SU-DHL-6 (cell line): ENCODE measurements at regions not wholly inside any gene's neighbourhood (a gene's known extent, or its start where the extent isn't known, plus 50 kb on each side); places are given as distances from the start of the nearest gene placed in this dataset.

Source experiments
- H2AFZ ChIP-seq: fragments of 200-600 bp; sonication (generic); 2 replicates; pipeline ENCODE4 v1.6.1; 2014; ENCODE audit warnings: low read depth, mild to moderate bottlenecking, moderate library complexity, mixed read lengths, antibody characterized with exemption, low read length; ENCODE audit not compliant: severe bottlenecking
- H3F3A ChIP-seq: fragments of 200-600 bp; shearing (Covaris generic); 2 replicates; pipeline ENCODE4 v1.6.0; 2016; ENCODE audit warnings: antibody characterized with exemption, mild to moderate bottlenecking; ENCODE audit not compliant: insufficient read depth
- H3K27ac ChIP-seq: fragments of 200-600 bp; sonication (generic); 2 replicates; pipeline ENCODE4 v1.5.1; 2016; ENCODE audit warnings: low read depth, mild to moderate bottlenecking, low read length, moderate library complexity, mixed read lengths
- H3K27me3 ChIP-seq: fragments of 200-600 bp; sonication (generic), shearing (Covaris generic); 2 replicates; pipeline ENCODE4 v1.6.0; 2014; ENCODE audit warnings: mild to moderate bottlenecking, low read length
- H3K36me3 ChIP-seq: fragments of 200-600 bp; sonication (generic); 2 replicates; pipeline ENCODE4 v1.6.1; 2014; ENCODE audit warnings: mild to moderate bottlenecking, low read length, mixed read lengths
- H3K4me2 ChIP-seq: fragments of 300-600, 200-600 bp; shearing (Covaris generic), sonication (generic); 2 replicates; pipeline ENCODE4 v1.6.0; 2014; ENCODE audit warnings: low read length, low read depth, mild to moderate bottlenecking; ENCODE audit not compliant: poor library complexity, severe bottlenecking
- H3K4me3 ChIP-seq: fragments of 200-600 bp; sonication (generic); 2 replicates; pipeline ENCODE4 v1.5.1; 2014; ENCODE audit warnings: antibody characterized with exemption, low read length, mild to moderate bottlenecking, mixed read lengths; ENCODE audit not compliant: insufficient read depth, poor library complexity, severe bottlenecking
- H3K79me2 ChIP-seq: fragments of 200-600 bp; sonication (generic); 2 replicates; pipeline ENCODE4 v1.6.1; 2014; ENCODE audit warnings: mild to moderate bottlenecking, low read length, moderate library complexity; ENCODE audit not compliant: insufficient read depth
- H3K9ac ChIP-seq: fragments of 200-600 bp; sonication (generic); 2 replicates; pipeline ENCODE4 v1.7.0; 2014; ENCODE audit warnings: mild to moderate bottlenecking, low read length
- H3K9me2 ChIP-seq: fragments of 200-600 bp; sonication (generic); replicated peaks from 2 replicates; pipeline ENCODE4 v1.6.1; 2014; ENCODE audit warnings: low read length; ENCODE audit not compliant: insufficient read depth
- H3K9me3 ChIP-seq: fragments of 200-600 bp; sonication (generic); 2 replicates; pipeline ENCODE4 v1.6.1; 2014; ENCODE audit warnings: low read length, mixed read lengths; ENCODE audit not compliant: insufficient read depth
- H4K20me1 ChIP-seq: fragments of 200-600 bp; sonication (generic); 2 replicates; pipeline ENCODE4 v1.6.1; 2014; ENCODE audit warnings: low read depth, mild to moderate bottlenecking, antibody characterized with exemption, low read length, moderate library complexity, mixed read lengths
- EZH2phosphoT487 ChIP-seq: fragments of 200-600 bp; sonication (generic), shearing (Covaris generic); conservative IDR thresholded peaks from 2 replicates; pipeline ENCODE4 v1.6.1; 2018; ENCODE audit warnings: mild to moderate bottlenecking, antibody characterized with exemption, low read length, moderate library complexity, mixed read lengths
- TF ChIP-seq, protein P1 (sequence below): fragments of 200-600 bp; sonication (generic); IDR thresholded peaks from one replicate; pipeline ENCODE4 v1.5.1; 2017; ENCODE audit warnings: antibody characterized with exemption, mild to moderate bottlenecking, low read length, moderate library complexity; ENCODE audit not compliant: insufficient read depth, poor library complexity, severe bottlenecking

DNA sequence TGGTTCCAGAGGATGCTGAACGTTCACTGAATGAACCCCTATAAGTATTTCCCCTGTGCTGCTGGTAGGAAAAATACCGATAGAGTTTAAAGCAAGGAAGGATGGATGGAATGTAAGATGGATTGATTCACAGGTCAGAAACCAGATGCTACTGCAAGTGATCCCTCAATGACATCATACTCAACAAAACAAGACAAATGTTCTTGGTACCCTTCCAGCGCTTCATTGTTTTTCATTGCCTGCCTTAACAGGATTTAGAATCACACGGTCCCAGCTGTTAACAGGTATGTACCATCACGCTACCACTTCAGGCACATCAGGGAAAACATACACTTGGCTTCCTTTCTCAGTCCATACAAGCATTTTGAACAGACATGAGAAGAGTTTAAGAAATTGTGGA, 118.1 kb upstream of the TLR3 start:
- H3K9me3 ChIP-seq: no peaks in the 10 kb centered on the region
- H4K20me1 ChIP-seq: no peaks in the 10 kb centered on the region
- no peak overlapping the region for H3K4me3 ChIP-seq
- H3K36me3 ChIP-seq: no peaks in the 10 kb centered on the region
- H3K27me3 ChIP-seq: no peaks in the 10 kb centered on the region
- no peaks in the 10 kb centered on the region for H3K79me2 ChIP-seq
- no peaks in the 10 kb centered on the region for H3F3A ChIP-seq
- H3K4me2 ChIP-seq: no peak overlapping the region
- H3K9ac ChIP-seq: no peak overlapping the region
- no peak overlapping the region for H3K27ac ChIP-seq
- H2AFZ ChIP-seq: no peak overlapping the region
- H3K9me2 ChIP-seq: no peaks in the 10 kb centered on the region
- TF ChIP-seq, protein P1, sequence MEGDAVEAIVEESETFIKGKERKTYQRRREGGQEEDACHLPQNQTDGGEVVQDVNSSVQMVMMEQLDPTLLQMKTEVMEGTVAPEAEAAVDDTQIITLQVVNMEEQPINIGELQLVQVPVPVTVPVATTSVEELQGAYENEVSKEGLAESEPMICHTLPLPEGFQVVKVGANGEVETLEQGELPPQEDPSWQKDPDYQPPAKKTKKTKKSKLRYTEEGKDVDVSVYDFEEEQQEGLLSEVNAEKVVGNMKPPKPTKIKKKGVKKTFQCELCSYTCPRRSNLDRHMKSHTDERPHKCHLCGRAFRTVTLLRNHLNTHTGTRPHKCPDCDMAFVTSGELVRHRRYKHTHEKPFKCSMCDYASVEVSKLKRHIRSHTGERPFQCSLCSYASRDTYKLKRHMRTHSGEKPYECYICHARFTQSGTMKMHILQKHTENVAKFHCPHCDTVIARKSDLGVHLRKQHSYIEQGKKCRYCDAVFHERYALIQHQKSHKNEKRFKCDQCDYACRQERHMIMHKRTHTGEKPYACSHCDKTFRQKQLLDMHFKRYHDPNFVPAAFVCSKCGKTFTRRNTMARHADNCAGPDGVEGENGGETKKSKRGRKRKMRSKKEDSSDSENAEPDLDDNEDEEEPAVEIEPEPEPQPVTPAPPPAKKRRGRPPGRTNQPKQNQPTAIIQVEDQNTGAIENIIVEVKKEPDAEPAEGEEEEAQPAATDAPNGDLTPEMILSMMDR: no peak
- no peak for TF ChIP-seq EZH2phosphoT487

DNA sequence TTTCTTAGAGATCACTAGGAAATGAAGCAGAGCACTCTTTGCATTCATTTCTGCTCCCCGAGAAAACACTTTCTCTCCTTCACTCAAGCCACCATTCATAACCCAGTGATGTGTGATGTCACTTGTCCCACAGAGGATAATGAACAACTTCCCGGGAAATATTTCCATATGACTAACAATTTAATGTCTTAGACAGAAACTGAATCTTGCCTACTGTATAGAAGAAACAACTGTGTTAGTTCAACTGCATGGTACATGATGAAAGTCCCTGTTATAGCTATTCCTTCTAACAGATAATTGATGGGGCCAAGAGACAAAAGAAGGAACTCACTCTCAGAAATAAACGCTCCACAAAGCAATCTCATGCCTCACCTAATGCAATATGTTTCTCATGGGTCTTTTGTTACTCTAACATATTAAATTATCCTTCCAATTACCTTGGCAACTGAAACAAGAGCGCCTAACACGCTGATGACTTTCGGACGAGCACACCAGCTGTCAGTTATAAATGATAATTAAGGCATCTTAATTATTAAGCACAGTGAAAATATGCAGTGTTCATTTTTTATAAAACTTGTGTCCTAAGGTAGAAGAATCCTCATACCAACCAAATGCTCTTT, 113.7 kb upstream of the TLR3 start:
- no peaks in the 10 kb centered on the region for H3K9me3 ChIP-seq
- no peaks in the 10 kb centered on the region for H3K36me3 ChIP-seq
- no peaks in the 10 kb centered on the region for H3K27me3 ChIP-seq
- no peaks in the 10 kb centered on the region for H3K79me2 ChIP-seq
- H2AFZ ChIP-seq: no peak overlapping the region
- H3K27ac ChIP-seq: no peak overlapping the region
- TF ChIP-seq, protein P1: no peak
- no peak for TF ChIP-seq EZH2phosphoT487
- H4K20me1 ChIP-seq: no peaks in the 10 kb centered on the region
- no peak overlapping the region for H3K9ac ChIP-seq
- H3K4me3 ChIP-seq: no peak overlapping the region
- no peaks in the 10 kb centered on the region for H3K9me2 ChIP-seq
- H3K4me2 ChIP-seq: no peak overlapping the region
- no peaks in the 10 kb centered on the region for H3F3A ChIP-seq

DNA sequence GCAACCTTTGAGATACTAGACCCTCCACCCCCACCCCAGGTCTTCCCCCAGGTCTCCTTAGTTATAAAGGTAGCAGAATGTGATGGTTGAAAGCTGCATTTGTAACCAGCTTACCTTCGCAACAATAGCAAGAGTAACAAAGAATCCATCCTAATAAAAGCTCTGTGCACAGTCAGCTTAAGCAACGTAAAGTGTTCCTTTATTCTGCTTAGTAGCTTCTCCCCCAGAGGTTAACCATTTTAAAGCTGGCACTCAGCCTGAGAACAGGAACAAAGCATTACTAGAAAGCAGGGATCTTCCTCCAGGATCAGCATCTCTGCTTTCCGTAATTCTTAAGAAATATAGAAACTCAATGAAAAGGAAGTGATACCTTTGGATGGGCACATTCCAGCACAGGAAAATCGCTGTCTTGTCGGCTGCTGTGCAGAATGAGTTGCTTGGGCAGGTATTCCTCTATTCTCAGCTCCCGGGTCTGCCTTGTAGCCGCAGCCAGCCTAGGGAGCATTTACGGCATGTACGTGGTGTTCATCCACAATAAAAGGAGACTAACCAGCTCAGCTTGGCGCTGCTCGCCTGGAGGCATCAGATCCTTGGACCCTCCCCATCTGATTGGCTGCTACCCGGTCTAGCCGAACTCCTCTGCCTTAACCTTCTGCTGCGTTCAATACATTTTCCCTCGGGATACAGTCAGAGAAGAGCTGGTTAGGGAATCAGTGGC, 113.0 kb upstream of the TLR3 start:
- TF ChIP-seq, protein P1: no peak
- TF ChIP-seq EZH2phosphoT487: no peak
- no peak overlapping the region for H3K4me3 ChIP-seq
- no peak overlapping the region for H2AFZ ChIP-seq
- no peak overlapping the region for H3K27ac ChIP-seq
- no peaks in the 10 kb centered on the region for H3K9me2 ChIP-seq
- no peaks in the 10 kb centered on the region for H4K20me1 ChIP-seq
- H3K79me2 ChIP-seq: no peaks in the 10 kb centered on the region
- H3K9ac ChIP-seq: no peak overlapping the region
- H3F3A ChIP-seq: no peaks in the 10 kb centered on the region
- no peak overlapping the region for H3K4me2 ChIP-seq
- no peaks in the 10 kb centered on the region for H3K36me3 ChIP-seq
- no peaks in the 10 kb centered on the region for H3K9me3 ChIP-seq
- H3K27me3 ChIP-seq: no peaks in the 10 kb centered on the region
